Endothelial cell of umbilical vein (primary cell): ENCODE measurements at regions not wholly inside any gene's neighbourhood (a gene's known extent, or its start where the extent isn't known, plus 50 kb on each side); places are given as distances from the start of the nearest gene placed in this dataset.

ENCODE experiments used
- BruUV-seq: library from RNA; stranded (reverse); fragments of 400-500 nt; replicated peaks from 2 replicates; lab custom pipeline; 2021; lab: Mats Ljungman, UMichigan
- CTCF ChIA-PET: fragments of 300-600, 350-600 bp; sonication (Branson Sonifier 250); formaldehyde crosslinking; loops from one replicate; lab custom pipeline; 2021; ENCODE audit warnings: antibody characterized with exemption, inconsistent platforms; lab: Charles Lee
- POLR2A ChIA-PET: fragments of 300-600, 350-600 bp; sonication (Branson Sonifier 250); formaldehyde crosslinking; loops from one replicate; lab custom pipeline; 2021; ENCODE audit warnings: antibody characterized with exemption, inconsistent platforms; lab: Charles Lee
- DNase-seq: peaks from one replicate; pipeline ENCODE4 v3.0.0-alpha.2; 2011; ENCODE audit warnings: low read depth, low spot score
- FAIRE-seq: peaks from 2 replicates; lab custom pipeline; 2011; peaks lifted over from hg19 to GRCh38; lab: Jason Lieb, UNC
- H2AFZ ChIP-seq: 2 replicates; pipeline ENCODE4 v1.6.0; 2012; ENCODE audit warnings: low read depth, low read length, control low read depth, inconsistent platforms
- H3K27ac ChIP-seq: 2 replicates; pipeline ENCODE4 v1.5.1; 2011; ENCODE audit warnings: low read depth, mild to moderate bottlenecking, control low read depth, low read length, moderate library complexity; ENCODE audit not compliant: insufficient read depth
- H3K27me3 ChIP-seq, 2 experiments: 2 replicates each; pipeline versions ENCODE4 v1.6.0 to v1.6.1; 2011; ENCODE audit warnings: low read length in 2 of 2, mixed read lengths in 1 of 2; ENCODE audit not compliant: control insufficient read depth in 2 of 2, insufficient read depth in 2 of 2
- H3K36me3 ChIP-seq, 2 experiments: 2 replicates in 1 of 2; 3 replicates in 1 of 2; pipeline ENCODE4 v1.5.1; 2011; ENCODE audit warnings: low read length in 2 of 2, mild to moderate bottlenecking in 1 of 2, moderate library complexity in 1 of 2; ENCODE audit not compliant: control insufficient read depth in 2 of 2, insufficient read depth in 2 of 2; ENCODE audit errors: extremely low read depth in 1 of 2
- H3K4me1 ChIP-seq: 3 replicates; pipeline ENCODE4 v1.5.1; 2011; ENCODE audit warnings: mild to moderate bottlenecking, low read length; ENCODE audit not compliant: control insufficient read depth, insufficient read depth; ENCODE audit errors: extremely low read depth
- H3K4me2 ChIP-seq: 2 replicates; pipeline ENCODE4 v1.6.1; 2011; ENCODE audit warnings: low read length, control low read depth, mixed read lengths; ENCODE audit not compliant: insufficient read depth
- H3K4me3 ChIP-seq, 3 experiments: fragments of 200-600 bp in 1 of 3; sonication (generic), shearing (Covaris generic) in 1 of 3; replicated peaks in 1 of 3; 2 replicates each; pipeline ENCODE4 v1.5.1; 2011 to 2016; ENCODE audit warnings: control low read depth in 3 of 3, low read length in 3 of 3, mild to moderate bottlenecking in 2 of 3, inconsistent platforms in 1 of 3, low read depth in 1 of 3, moderate library complexity in 1 of 3; ENCODE audit not compliant: insufficient read depth in 1 of 3
- H3K79me2 ChIP-seq: 2 replicates; pipeline ENCODE4 v1.6.0; 2012; ENCODE audit warnings: low read length, inconsistent platforms; ENCODE audit not compliant: control insufficient read depth, insufficient read depth
- H3K9ac ChIP-seq: replicated peaks from 2 replicates; pipeline ENCODE3; 2011; ENCODE audit warnings: low read length, control low read depth; ENCODE audit not compliant: insufficient read depth; ENCODE audit errors: extremely low read depth
- H3K9me1 ChIP-seq: replicated peaks from 3 replicates; pipeline ENCODE4 v1.6.0; 2011; ENCODE audit warnings: mild to moderate bottlenecking, low read length; ENCODE audit not compliant: control insufficient read depth, insufficient read depth; ENCODE audit errors: extremely low read depth
- H3K9me3 ChIP-seq: replicated peaks from 2 replicates; pipeline ENCODE4 v1.5.1; 2012; ENCODE audit warnings: low read length, inconsistent platforms; ENCODE audit not compliant: control insufficient read depth, insufficient read depth
- H4K20me1 ChIP-seq: replicated peaks from 2 replicates; pipeline ENCODE3; 2011; ENCODE audit warnings: mild to moderate bottlenecking, low read length; ENCODE audit not compliant: control insufficient read depth, insufficient read depth; ENCODE audit errors: extremely low read depth
- EZH2 ChIP-seq: IDR thresholded peaks from 2 replicates; pipeline ENCODE4 v1.6.1; 2012; ENCODE audit warnings: borderline replicate concordance, low read depth, mild to moderate bottlenecking, moderate library complexity, low read length, inconsistent platforms; ENCODE audit not compliant: severe bottlenecking
- FOS ChIP-seq: IDR thresholded peaks from 2 replicates; pipeline ENCODE4 v1.6.1; 2011; ENCODE audit warnings: mild to moderate bottlenecking, low read length, moderate library complexity, borderline replicate concordance; ENCODE audit not compliant: insufficient read depth
- GATA2 ChIP-seq: IDR thresholded peaks from 2 replicates; pipeline ENCODE4 v1.7.0; 2011; ENCODE audit warnings: low read depth, mild to moderate bottlenecking, moderate library complexity, mixed read lengths, low read length; ENCODE audit not compliant: insufficient read length, insufficient read depth
- JUN ChIP-seq: IDR thresholded peaks from 2 replicates; pipeline ENCODE4 v1.6.1; 2011; ENCODE audit warnings: borderline replicate concordance, low read depth; ENCODE audit not compliant: insufficient read length, insufficient read depth
- POLR2A ChIP-seq: IDR thresholded peaks from 2 replicates; pipeline ENCODE4 v1.6.1; 2012; ENCODE audit warnings: low read depth, mild to moderate bottlenecking, control low read depth, low read length
- POLR2AphosphoS5 ChIP-seq: IDR thresholded peaks from 2 replicates; pipeline ENCODE4 v1.6.1; 2012; ENCODE audit warnings: low read depth, mild to moderate bottlenecking, control low read depth, low read length, moderate library complexity; ENCODE audit not compliant: insufficient read depth
- dilution Hi-C: fragments of 300-500 bp; cut with MboI; formaldehyde crosslinking; loops from one replicate; pipeline ENCODE4 v1.15.0; 2019; ENCODE audit warnings: low sequenced_read_pairs; ENCODE audit not compliant: extremely low pct_ligation_motif_present
- intact Hi-C: fragments of 100-400 bp; cut with micrococcal nuclease; formaldehyde crosslinking; loops from one replicate; pipeline ENCODE4 v1.10.0; 2022
- TF ChIP-seq, protein P1 (sequence below), 2 donors: IDR thresholded peaks; 1 replicate in 1 of 2; 2 replicates in 1 of 2; pipeline ENCODE4 v1.5.1; 2011; ENCODE audit warnings: low read length in 2 of 2, mild to moderate bottlenecking in 2 of 2, moderate library complexity in 2 of 2, control low read depth in 1 of 2, inconsistent platforms in 1 of 2, low read depth in 1 of 2; ENCODE audit not compliant: insufficient read depth in 1 of 2; ENCODE audit errors: extremely low read depth in 1 of 2
- TF ChIP-seq, protein P2 (sequence below): IDR thresholded peaks from 2 replicates; pipeline ENCODE4 v1.6.1; 2011; ENCODE audit not compliant: insufficient read depth, insufficient read length

DNA sequence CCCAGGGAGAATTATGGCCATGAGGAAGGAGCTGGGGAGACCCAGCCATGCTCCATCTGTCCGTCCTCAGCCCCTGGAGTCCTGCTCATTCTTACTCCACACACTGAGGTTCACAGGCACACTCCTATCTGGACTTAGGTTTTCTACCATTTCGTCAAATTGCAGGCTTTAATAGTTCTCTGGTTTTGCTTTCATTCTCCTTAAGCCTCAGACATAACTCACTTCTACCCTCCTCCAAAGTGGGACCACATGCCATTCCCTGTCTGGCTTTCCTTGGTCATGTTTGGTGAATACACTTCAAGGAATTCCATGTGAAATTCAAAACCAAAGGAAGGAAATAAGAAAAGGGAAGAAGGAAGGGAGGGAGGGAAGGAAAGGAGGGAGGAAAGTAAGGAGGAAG, 115.7 kb downstream of the CMPK2 start:
- no peaks in the 10 kb centered on the region for H3K4me1 ChIP-seq
- no peak overlapping the region for H3K4me2 ChIP-seq
- BruUV-seq, result no TSS peak
- no peak for TF ChIP-seq GATA2
- TF ChIP-seq FOS, result no peak
- TF ChIP-seq POLR2A, result no peak
- TF ChIP-seq, protein P1, sequence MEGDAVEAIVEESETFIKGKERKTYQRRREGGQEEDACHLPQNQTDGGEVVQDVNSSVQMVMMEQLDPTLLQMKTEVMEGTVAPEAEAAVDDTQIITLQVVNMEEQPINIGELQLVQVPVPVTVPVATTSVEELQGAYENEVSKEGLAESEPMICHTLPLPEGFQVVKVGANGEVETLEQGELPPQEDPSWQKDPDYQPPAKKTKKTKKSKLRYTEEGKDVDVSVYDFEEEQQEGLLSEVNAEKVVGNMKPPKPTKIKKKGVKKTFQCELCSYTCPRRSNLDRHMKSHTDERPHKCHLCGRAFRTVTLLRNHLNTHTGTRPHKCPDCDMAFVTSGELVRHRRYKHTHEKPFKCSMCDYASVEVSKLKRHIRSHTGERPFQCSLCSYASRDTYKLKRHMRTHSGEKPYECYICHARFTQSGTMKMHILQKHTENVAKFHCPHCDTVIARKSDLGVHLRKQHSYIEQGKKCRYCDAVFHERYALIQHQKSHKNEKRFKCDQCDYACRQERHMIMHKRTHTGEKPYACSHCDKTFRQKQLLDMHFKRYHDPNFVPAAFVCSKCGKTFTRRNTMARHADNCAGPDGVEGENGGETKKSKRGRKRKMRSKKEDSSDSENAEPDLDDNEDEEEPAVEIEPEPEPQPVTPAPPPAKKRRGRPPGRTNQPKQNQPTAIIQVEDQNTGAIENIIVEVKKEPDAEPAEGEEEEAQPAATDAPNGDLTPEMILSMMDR (IDR thresholded peaks at IDR 0.05; ENCODE audit: extremely low read depth in 1 of 2, insufficient read depth in 1 of 2, low read depth in 1 of 2, low read length in 2 of 2), result no peak
- dilution Hi-C loops, result no loop called here
- no peaks in the 10 kb centered on the region for H3K9me1 ChIP-seq
- DNase-seq (no peak), FAIRE-seq (no peak)
- no peaks in the 10 kb centered on the region for H3K79me2 ChIP-seq
- ChIA-PET CTCF (no interaction called here), POLR2A (no interaction called here)
- intact Hi-C loops, result loop anchor here (1.0 kb wide), 1 partner anchor 30 kb away; no protein-coding TSS in a partner anchor
- H3K27ac ChIP-seq, result no peak overlapping the region
- H3K4me3 ChIP-seq, result no peak overlapping the region
- H4K20me1 ChIP-seq, result no peaks in the 10 kb centered on the region
- no peaks in the 10 kb centered on the region for H3K36me3 ChIP-seq
- H3K27me3 ChIP-seq, result no peaks in the 10 kb centered on the region
- H2AFZ ChIP-seq, result no peak overlapping the region
- no peak overlapping the region for H3K9ac ChIP-seq
- H3K9me3 ChIP-seq, result no peaks in the 10 kb centered on the region

DNA sequence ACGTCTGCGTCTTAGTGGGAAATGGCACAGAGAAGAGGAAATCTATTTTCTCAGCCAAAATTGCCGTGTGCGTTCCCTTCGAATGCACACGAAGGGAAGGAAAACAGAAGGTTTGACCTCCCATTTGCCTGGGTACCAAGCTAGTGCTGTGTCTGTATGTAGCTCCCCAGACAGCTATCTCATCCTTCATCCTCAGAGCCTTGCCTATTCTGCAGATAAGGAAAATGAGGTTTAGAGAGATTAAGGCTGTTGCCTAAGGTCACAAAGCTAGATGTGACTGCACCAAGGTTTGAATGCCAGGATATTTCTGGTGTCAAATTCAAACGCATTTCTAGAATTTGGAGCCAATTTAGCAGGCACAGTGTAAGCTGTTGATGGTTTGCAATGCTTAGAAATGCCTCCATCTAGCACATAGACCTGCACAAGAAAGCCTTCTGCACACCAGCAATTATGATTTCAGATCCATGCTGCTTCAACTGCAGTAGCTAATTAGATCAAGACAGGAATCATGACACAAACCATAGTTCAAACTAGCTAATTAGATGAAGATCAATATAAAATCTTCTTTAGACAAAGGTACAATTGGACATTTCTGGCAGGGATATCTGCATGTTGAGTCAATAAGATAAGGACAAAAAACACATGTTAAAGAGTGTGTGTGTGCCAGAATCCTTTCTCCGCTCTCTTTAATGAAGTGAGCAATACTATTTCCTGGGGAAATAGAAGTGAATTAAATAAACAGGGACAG, 115.1 kb downstream of the CMPK2 start:
- no TSS peak for BruUV-seq
- no peak overlapping the region for H3K4me3 ChIP-seq
- no peak overlapping the region for H3K27ac ChIP-seq
- TF ChIP-seq, protein P2, sequence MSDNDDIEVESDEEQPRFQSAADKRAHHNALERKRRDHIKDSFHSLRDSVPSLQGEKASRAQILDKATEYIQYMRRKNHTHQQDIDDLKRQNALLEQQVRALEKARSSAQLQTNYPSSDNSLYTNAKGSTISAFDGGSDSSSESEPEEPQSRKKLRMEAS, result no peak
- TF ChIP-seq POLR2A (no peak), FOS (no peak), POLR2AphosphoS5 (no peak), JUN (no peak), GATA2 (peak; percentile 30), EZH2 (no peak)
- DNase-seq (no peak), FAIRE-seq (no peak)
- no peaks in the 10 kb centered on the region for H3K4me1 ChIP-seq
- H3K27me3 ChIP-seq, result no peaks in the 10 kb centered on the region
- no peaks in the 10 kb centered on the region for H4K20me1 ChIP-seq
- intact Hi-C loops (loop anchor here (1.0 kb wide), 1 partner anchor 30 kb away; no protein-coding TSS in a partner anchor), dilution Hi-C loops (no loop called here)
- ChIA-PET CTCF (interaction anchor here (1.5 kb wide), 1 partner anchor 22 kb away, joined by 3 read pairs; no protein-coding TSS in a partner anchor), POLR2A (no interaction called here)
- no peak overlapping the region for H3K4me2 ChIP-seq
- no peaks in the 10 kb centered on the region for H3K79me2 ChIP-seq
- H3K9me3 ChIP-seq, result no peaks in the 10 kb centered on the region
- no peaks in the 10 kb centered on the region for H3K9me1 ChIP-seq
- H2AFZ ChIP-seq, result no peak overlapping the region
- no peak overlapping the region for H3K9ac ChIP-seq
- no peaks in the 10 kb centered on the region for H3K36me3 ChIP-seq
